HL-60/S4 treated with phorbol 12-myristate 13-acetate at 8.2 ng/mL for 4 days and 3 days (cell line): ENCODE measurements at regions not wholly inside any gene's neighbourhood (a gene's known extent, or its start where the extent isn't known, plus 50 kb on each side); places are given as distances from the start of the nearest gene placed in this dataset.
"Not testable (repeated sequence)": the region's sequence is repeated elsewhere in the genome, so short reads cannot be mapped to it uniquely, and the experiment has no call there.

Experiments
- in situ Hi-C: fragments of 300-500 bp; cut with MboI; formaldehyde crosslinking; loops from 2 replicates; pipeline ENCODE4 v1.15.0; 2022; ENCODE audit warnings: low sequenced_read_pairs

DNA sequence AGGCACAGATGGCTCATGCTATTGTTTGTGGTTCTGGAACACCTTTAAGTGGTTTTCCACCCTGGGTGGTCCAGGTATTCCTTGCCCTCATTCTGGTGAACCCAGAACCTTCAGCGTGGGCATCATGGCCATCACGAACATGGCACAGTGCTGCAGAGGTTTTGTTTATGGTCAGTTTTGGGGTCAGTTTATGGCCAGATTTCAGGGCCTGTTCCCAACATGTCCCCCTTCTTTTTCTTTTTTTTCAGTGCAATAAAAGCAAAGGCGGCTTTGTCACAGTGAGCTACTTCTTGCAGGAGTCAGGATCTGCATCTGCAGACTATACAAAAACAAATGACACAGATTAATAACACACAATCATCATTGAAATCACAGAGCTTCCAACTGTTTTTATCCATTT is 1085.0 kb upstream of the ALCAM start:
- in situ Hi-C loops = no loop called here

- in situ Hi-C loops = no loop called here
Measured at GRCh38 chr3:104286645-104287044, 1080.1 kb upstream of the ALCAM start.

DNA sequence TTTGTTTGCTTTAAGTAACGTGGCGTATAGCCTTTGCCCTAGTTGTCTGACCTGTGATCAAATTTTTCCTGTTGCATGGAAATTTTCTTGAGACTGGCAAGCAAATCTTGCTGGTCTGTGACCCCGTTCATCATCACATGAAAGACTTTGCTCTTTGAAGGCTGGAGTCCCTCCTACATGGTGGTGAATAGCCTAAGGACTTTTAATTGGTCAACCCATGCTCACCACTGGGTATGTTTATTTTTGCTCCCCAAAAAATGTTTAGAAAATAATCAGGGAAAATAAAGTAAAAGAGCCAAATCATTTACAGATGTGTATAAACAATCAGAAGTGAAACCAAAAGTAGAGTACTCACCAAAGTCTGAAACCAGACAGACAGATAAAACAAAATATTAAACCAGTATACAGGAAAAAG is 1075.3 kb upstream of the ALCAM start:
- in situ Hi-C loops = no loop called here

DNA sequence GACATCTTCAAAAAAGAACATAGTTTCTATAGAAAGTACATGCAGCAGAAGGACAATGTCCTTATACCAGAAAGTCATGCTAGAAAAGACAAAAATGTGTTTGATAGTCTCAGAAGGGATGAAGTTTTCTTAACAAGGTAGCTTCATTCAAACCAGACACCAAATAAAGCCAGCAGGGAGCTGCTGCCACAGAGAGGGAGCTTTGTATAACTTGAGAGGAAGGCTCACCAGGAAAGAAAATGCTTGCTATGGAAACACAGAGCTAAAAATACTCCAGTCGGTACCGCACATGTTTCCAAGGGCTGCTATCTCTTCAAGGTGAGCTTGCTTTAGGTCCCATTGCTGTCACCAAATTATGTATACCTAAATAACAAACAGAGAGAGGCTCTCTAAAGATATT is 1074.8 kb upstream of the ALCAM start:
- in situ Hi-C loops = no loop called here

- in situ Hi-C loops = no loop called here
Measured at GRCh38 chr3:104297617-104298016, 1069.1 kb upstream of the ALCAM start.

- in situ Hi-C loops = no loop called here
Measured at GRCh38 chr3:104298662-104299061, 1068.0 kb upstream of the ALCAM start.

DNA sequence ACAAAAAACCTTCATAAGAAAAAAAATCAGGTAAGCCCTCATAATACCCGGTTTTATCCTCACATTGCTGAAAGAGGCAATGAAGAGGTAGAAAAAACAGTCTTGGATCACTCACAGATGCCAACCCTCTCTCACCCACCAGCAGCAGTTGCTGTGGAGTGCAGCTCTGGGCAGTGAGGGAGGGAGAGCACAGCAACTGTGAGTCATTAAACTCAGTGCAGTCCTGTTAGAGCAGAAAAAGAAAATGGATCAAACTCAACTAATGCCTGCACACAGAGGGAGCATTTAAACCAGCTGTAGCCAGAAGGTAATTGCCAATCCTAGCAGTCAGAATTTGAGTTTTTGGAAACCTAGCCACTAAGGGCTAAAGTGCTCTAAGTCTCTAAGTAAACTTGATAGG is 1050.6 kb upstream of the ALCAM start:
- in situ Hi-C loops = no loop called here

DNA sequence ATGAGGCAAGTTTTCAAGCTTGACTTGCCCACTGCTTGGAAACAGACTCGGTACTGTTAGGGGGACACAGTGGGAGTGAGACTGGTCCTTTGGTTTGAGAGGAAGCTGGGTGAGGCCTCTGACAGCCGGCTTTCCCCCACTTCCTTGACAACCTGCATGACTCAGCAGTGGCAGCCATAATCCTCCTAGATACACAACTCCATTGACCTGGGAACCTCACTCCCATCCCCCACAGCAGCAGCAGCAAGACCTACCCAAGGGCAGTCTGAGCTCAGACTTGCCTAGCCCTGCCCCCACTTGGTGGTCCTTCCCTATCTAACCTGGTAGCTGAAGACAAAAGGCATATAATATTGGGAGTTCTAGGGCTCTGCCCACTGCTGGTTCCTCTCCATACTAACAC is 1043.5 kb upstream of the ALCAM start:
- in situ Hi-C loops = no loop called here

- in situ Hi-C loops = no loop called here
Measured at GRCh38 chr3:104347291-104347690, 1019.4 kb upstream of the ALCAM start.

DNA sequence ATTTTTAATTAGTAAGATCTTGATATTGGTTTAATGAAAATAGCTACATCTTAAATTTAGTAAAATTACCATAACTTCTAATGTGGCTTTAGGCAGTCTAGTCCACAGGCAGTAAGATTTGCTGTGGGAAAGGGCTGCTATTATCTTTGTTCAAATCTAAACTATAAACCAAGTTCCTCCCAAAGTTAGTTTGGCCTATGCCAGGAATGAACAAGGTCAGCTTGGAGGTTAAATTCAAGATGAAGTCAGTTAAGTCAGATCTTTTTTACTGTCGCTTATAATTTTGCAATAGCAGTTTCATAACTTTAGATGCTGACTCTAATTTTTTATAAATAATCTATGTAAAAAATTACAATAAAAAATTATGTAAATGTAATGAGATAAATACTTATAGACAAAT is 1016.9 kb upstream of the ALCAM start:
- in situ Hi-C loops = no loop called here

DNA sequence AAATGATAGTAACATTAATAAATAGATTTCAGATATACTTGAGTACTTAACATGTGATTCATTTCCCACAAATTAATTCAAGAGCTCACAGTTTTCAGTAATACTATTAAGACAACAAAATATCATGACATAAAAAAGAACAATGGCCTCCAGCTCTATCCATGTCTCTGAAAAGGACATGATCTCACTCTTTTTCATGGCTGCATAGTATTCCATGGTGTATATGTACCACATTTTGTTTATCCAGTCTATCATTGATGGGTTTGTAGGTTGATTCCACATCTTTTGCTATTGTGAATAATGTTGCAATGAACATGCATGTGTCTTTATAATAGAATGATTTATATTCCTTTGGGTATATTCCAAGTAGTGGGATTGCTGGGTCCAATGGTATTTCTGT is 1012.8 kb upstream of the ALCAM start:
- in situ Hi-C loops = no loop called here

DNA sequence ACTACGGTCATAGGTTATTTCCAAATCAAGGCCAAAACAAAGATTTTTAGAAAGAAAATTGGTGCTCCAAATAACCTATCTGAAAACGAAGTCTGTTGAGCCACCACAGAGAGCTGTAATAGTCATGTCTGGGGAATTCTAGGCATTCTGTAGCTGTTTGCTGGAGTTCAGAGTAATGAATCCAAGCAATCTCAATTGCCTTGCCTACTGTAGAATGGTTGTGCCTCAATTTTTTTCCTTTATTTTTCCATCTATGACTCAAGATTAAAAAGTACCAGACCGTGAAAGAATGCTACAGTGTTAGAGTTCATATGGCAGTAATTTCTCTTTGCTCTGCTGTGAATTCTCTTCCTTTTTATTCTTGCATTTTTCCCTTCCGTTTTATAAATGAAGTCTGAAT is 1007.2 kb upstream of the ALCAM start:
- in situ Hi-C loops = no loop called here

DNA sequence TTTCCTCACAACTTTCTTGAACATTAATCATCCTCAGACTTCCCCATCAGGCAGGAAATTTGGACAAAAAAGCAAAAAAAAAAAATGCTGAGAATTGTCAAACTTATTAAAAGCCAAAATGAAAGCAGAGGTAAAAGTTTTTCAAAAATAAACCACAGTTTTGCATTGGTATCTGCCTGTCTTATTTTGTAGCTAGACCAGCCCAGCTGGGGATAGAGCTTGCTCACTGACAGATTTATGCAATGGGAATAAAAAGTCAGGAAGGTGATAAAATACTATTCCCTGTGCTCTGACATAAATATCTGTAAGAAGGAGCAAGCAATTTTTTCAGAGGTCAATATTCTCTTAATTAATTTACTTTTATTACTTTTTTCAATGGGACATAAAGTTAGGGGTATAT is 1006.7 kb upstream of the ALCAM start:
- in situ Hi-C loops = no loop called here

DNA sequence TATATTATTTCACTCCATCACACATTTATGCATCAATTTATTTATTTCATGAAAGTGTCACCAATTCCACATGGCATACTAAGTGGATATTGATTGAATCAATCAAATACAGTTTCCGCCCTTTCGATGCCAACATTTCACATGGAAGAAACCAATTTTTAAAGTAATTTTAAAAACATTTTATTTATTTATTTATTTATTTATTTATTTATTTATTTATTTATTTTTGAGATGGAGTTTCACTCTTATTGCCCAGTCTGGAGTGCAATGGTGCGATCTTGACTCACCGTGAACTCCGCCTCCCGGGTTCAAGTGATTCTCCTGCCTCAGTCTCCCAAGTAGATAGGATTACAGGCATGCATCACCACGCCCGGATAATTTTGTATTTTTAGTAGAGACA is 1005.0 kb upstream of the ALCAM start:
- in situ Hi-C loops = not testable (repeated sequence)

- in situ Hi-C loops = no loop called here
Measured at GRCh38 chr3:104362319-104362718, 1004.4 kb upstream of the ALCAM start.

GRCh38 chr3:104367000-104367399 is 999.7 kb upstream of the ALCAM start:
- in situ Hi-C loops = no loop called here

DNA sequence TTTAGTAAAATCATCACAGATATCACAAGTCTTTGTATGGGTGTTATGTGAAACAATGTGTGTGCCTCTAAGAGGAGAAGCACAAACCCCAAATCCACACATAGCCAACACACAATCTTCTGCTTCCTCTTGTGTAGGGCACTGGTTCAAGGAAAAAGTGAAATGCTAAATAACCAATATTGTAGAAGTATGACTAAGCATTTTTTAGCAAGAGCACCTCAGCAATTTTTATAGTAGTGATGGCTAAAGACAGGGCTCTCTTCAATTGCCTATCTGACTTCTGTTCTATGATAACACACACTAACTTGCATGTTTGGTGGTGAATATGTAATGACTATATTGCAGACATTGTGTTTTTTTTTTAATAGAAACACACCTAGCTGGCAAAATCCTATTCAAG is 997.9 kb upstream of the ALCAM start:
- in situ Hi-C loops = no loop called here

DNA sequence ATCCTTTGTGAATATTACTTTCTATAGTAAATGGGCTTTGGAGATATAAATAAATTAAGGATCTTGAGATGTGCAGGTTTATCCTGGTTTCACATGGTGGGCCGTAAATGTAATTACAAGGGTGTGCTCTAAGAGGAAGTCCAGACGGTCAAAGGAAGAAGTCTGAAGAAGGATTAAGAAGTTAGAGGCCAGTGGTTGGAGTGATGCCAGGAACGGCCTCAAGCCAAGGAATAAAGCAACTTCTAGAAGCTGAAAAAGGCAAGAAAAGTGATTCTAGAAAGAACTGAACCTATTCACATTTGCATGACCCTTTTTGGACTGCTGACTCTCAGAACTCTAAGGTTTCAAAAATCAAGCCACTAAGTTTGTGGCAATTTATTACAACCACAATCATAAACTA is 981.3 kb upstream of the ALCAM start:
- in situ Hi-C loops = no loop called here

DNA sequence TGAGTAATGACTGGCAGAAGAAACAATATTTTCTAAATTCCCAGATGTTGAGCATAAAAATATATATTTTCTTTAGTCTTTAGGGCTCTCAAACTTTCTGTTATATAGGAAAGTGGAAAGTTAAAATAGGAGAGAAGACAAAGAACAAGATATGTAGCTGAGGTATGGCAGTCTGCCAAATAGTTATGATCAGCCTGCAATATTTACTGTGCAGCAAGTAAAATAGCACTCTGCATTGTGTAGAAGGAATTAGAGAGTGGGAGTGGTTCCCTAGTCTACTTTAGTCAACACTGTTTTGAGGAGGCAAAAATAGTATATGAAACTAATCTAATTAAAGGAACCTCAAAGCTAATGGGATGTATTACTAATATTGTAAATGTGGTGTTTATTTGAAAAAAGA is 978.1 kb upstream of the ALCAM start:
- in situ Hi-C loops = no loop called here

DNA sequence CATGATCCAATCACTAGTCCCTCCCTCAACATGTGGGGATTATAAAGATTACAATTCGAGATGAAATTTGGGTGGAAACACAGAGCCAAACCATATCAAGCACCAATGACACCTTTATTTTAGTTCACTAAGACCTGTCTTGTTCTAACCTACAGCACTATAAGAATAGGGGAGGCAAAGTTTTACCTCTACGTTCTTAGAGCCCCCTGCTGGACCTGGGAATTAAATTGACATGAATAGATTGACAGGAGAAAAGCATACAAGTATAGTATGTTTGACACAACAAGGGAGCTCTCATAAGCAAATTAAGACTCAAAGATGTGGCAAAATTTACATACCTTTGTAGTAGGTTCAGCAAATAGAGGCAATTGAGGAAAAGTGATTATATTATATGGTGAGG is 974.4 kb upstream of the ALCAM start:
- in situ Hi-C loops = no loop called here

DNA sequence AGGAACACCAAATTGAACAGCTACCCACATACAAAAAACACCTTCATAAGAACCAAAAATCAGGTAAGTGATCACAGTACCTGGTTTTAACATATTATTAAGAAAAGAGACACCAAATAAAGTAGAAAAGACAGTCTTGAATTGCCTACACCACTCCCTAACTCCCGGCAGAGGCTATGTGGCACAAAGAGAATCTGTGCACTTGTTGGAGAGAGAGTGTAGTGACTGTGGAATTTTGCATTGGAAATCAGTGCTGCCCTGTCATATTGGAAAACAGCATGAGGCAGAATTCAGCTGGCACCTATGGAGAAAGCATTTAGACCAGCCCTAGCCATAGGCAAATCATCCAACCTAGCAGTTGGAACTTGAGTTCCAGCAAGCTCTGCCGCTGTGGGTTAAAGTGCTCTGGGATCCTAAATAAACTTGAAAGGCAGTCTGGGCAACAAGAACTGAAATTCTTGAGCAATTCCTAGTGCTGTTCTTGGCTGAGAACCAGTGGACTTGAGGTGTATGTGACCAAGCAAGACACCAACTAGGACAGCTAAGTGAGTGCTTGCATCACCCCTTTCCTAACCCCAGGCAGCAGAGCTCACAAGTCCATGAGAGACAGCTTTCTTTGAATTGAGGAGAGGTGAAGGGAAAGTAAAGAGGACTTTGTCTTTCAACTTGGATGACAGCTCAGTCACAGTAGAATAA is 969.6 kb upstream of the ALCAM start:
- in situ Hi-C loops = no loop called here

DNA sequence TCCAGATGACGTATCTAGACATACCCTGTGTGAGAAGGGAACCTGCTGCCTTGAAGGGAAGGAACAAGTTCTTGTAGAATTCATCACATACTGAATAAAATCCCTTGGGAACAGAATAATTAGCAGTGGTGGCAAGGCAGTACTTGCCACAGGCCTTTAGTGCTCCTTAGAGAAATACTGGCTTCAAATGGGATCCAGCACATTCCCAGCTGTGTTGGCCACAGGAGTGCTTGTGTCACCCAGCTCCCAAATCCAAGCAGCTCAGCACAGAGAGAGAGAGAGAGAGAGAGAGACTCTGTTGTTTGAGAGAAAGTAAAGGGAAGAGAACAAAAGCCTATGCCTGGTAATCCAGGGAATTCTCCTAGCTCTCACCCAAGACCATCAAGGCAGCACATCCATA is 969.0 kb upstream of the ALCAM start:
- in situ Hi-C loops = no loop called here

DNA sequence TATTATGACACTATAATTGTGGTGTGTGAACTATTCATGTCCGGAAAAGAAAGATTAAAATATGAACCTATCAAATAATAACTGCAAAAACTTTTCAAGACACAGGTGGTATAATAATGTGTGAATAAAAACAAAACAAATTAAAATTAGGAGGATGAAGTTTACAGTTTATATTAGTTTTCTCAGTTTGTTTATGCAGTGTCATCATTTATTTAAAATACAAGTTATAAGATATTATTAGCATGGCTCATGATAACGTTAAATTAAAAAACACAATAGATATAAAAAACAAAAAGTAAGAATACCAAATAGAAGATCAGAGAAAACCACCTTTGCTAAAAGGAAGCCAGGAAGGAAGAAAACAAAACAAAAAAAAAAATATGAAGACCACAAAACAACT is 963.8 kb upstream of the ALCAM start:
- in situ Hi-C loops = no loop called here
